NT2/D1 (cell line): ENCODE measurements at regions not wholly inside any gene's neighbourhood (a gene's known extent, or its start where the extent isn't known, plus 50 kb on each side); places are given as distances from the start of the nearest gene placed in this dataset.

Experiments used
- SUZ12 ChIP-seq: IDR thresholded peaks from 2 replicates; pipeline ENCODE4 v1.6.1; 2011; ENCODE audit not compliant: insufficient read length, insufficient read depth; ENCODE audit errors: extremely low read depth
- YY1 ChIP-seq: IDR thresholded peaks from 2 replicates; pipeline ENCODE4 v1.6.1; 2011; ENCODE audit not compliant: insufficient read length, insufficient read depth
- ZNF274 ChIP-seq: IDR thresholded peaks from 2 replicates; pipeline ENCODE4 v1.6.1; 2011; ENCODE audit warnings: mild to moderate bottlenecking, low read depth, low read length

DNA sequence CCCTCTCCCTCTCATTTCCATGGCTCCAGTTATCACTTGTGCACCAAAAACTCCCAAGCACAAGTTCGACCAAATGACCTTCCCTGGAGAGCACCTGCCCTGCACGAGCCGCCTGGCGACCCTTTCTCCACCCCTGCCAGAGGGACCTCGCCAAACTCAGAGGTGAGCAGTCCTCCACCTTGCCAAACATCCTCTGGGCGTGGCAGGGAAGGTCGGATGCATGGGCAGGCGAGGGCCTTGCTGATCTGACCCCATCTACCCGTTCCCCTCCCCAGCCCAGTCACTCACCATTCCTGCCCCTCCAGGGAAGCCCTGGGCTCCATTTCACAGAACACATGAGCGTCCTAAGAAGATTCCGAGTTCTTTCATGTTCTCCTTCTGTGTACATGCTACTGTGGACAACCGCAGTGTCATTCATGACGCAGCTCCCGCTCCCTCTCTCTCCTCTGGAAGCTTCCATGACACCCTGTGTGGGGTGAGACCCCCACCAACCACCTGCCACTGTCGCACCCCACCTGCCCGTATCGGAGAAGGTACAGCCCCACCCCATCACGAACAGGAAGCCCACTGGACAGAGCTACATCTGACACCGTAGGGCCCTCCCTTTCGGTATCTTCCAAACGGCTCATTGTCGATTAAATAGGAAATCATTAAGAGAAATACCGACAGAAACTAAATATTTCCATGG lies 104.3 kb downstream of the DACT2 start:
- TF ChIP-seq YY1 (no peak), ZNF274 (no peak), SUZ12 (no peak)
